K562 (cell line): ENCODE measurements at regions not wholly inside any gene's neighbourhood (a gene's known extent, or its start where the extent isn't known, plus 50 kb on each side); places are given as distances from the start of the nearest gene placed in this dataset.

Experiments
- ATAC-seq: fragments of 200-7000 bp; cut with Tn5 transposase; 3 replicates; pipeline ENCODE4 v1.9.1; 2020; ENCODE audit warnings: moderate library complexity
- BruUV-seq: library from RNA; stranded (reverse); fragments of 400-500 nt; replicated peaks from 2 replicates; lab custom pipeline; 2021; lab: Mats Ljungman, UMichigan
- CTCF ChIA-PET: fragments of 300-600 bp; formaldehyde crosslinking; extraction: SDS; loops from one replicate; lab custom pipeline; 2021; ENCODE audit warnings: low intra/inter-chr PET ratio; lab: Yijun Ruan, JAX
- POLR2A ChIA-PET: fragments of 300-600, 350-650 bp; sonication (Branson Sonifier 250); formaldehyde crosslinking; extraction: SDS; loops from one replicate; lab custom pipeline; 2021; ENCODE audit warnings: antibody characterized with exemption, inconsistent platforms; lab: Yijun Ruan, JAX
- DNase-seq, 4 experiments: peaks; one replicate each; pipeline versions ENCODE4 v3.0.0 to v3.0.0-alpha.2; 2011 to 2018; ENCODE audit warnings: low spot score in 3 of 4, mixed read lengths in 3 of 4; ENCODE audit errors: extremely low read depth in 1 of 4
- FAIRE-seq: peaks from 2 replicates; lab custom pipeline; 2011; peaks lifted over from hg19 to GRCh38; lab: Jason Lieb, UNC
- H2AFZ ChIP-seq: 2 replicates; pipeline ENCODE4 v1.6.0; 2011; ENCODE audit warnings: low read depth, low read length, control low read depth, inconsistent platforms
- H3K27ac ChIP-seq: fragments of 200-600 bp; 3 replicates; pipeline ENCODE4 v1.8.0; 2011; ENCODE audit warnings: low read depth, mild to moderate bottlenecking, control low read depth, inconsistent platforms, low read length, moderate library complexity, mixed read lengths; ENCODE audit errors: extremely low read depth
- H3K27me3 ChIP-seq, 2 experiments: fragments of 300-600 bp in 1 of 2; 2 replicates in 1 of 2; 3 replicates in 1 of 2; pipeline versions ENCODE4 v1.6.0 to v1.8.0; 2011; ENCODE audit warnings: inconsistent platforms in 2 of 2, low read length in 2 of 2, mild to moderate bottlenecking in 1 of 2, mixed read lengths in 1 of 2, moderate library complexity in 1 of 2; ENCODE audit not compliant: control insufficient read depth in 2 of 2, insufficient read depth in 2 of 2
- H3K36me3 ChIP-seq: fragments of 300-600 bp; 3 replicates; pipeline ENCODE4 v1.8.0; 2011; ENCODE audit warnings: mild to moderate bottlenecking, low read length, inconsistent platforms; ENCODE audit not compliant: control insufficient read depth, insufficient read depth
- H3K4me1 ChIP-seq, 2 experiments: fragments of 200-600 bp in 1 of 2; replicated peaks in 1 of 2; 2 replicates in 1 of 2; 3 replicates in 1 of 2; pipeline versions ENCODE4 v1.5.1 to v1.8.0; 2011; ENCODE audit warnings: inconsistent platforms in 2 of 2, low read length in 2 of 2, mild to moderate bottlenecking in 1 of 2, mixed read lengths in 1 of 2, moderate library complexity in 1 of 2; ENCODE audit not compliant: control insufficient read depth in 2 of 2, insufficient read depth in 2 of 2
- H3K4me2 ChIP-seq: 2 replicates; pipeline ENCODE4 v1.6.1; 2011; ENCODE audit warnings: low read length, control low read depth, inconsistent platforms, mixed read lengths; ENCODE audit not compliant: insufficient read depth
- H3K4me3 ChIP-seq: fragments of 200-600 bp; sonication (generic), shearing (Covaris generic); 2 replicates; pipeline ENCODE4 v1.5.1; 2016; ENCODE audit warnings: control low read depth, inconsistent platforms
- H3K79me2 ChIP-seq: fragments of 200-600 bp; 3 replicates; pipeline ENCODE4 v1.8.0; 2011; ENCODE audit warnings: low read length, inconsistent platforms; ENCODE audit not compliant: control insufficient read depth, insufficient read depth
- H3K9ac ChIP-seq, 2 experiments: 2 replicates each; pipeline versions ENCODE4 v1.6.0 to v1.6.1; 2011; ENCODE audit warnings: low read depth in 2 of 2, low read length in 2 of 2, control low read depth in 1 of 2, inconsistent platforms in 1 of 2, mild to moderate bottlenecking in 1 of 2, mixed read lengths in 1 of 2; ENCODE audit not compliant: insufficient read depth in 1 of 2
- H3K9me1 ChIP-seq: one replicate; pipeline ENCODE4 v1.6.0; 2011; ENCODE audit warnings: inconsistent platforms, mild to moderate bottlenecking, low read length, moderate library complexity; ENCODE audit not compliant: control insufficient read depth, insufficient read depth
- H3K9me3 ChIP-seq: replicated peaks from 2 replicates; pipeline ENCODE4 v1.5.1; 2011; ENCODE audit warnings: low read depth, low read length, inconsistent platforms; ENCODE audit not compliant: control insufficient read depth, insufficient read depth
- H4K20me1 ChIP-seq: replicated peaks from 2 replicates; pipeline ENCODE4 v1.6.1; 2011; ENCODE audit warnings: low read length, inconsistent platforms, mixed read lengths; ENCODE audit not compliant: control insufficient read depth, insufficient read depth
- GATAD2A ChIP-seq: fragments of 450-650 bp; IDR thresholded peaks from 2 replicates; pipeline ENCODE4 v1.6.1; 2017
- JUNB ChIP-seq: fragments of 450-650 bp; formaldehyde crosslinking; conservative IDR thresholded peaks from 2 replicates; pipeline ENCODE4 v1.4.0; 2020; ENCODE audit warnings: mild to moderate bottlenecking
- MNT ChIP-seq, 2 experiments: fragments of 450-650 bp; conservative IDR thresholded peaks; 2 replicates each; pipeline ENCODE4 v1.6.1; 2017; ENCODE audit warnings: mild to moderate bottlenecking in 2 of 2, moderate library complexity in 2 of 2
- NFXL1 ChIP-seq: fragments of 450-650 bp; formaldehyde crosslinking; IDR thresholded peaks from 2 replicates; pipeline ENCODE4 v1.4.0; 2021; ENCODE audit warnings: mild to moderate bottlenecking
- NR4A1 ChIP-seq, 2 experiments: fragments of 250-450 bp in 1 of 2; fragments of 450-650 bp in 1 of 2; sonication (Bioruptor Pico) in 1 of 2; IDR thresholded peaks; 2 replicates each; pipeline versions ENCODE4 v1.4.0 to v1.6.1; 2016 to 2020; ENCODE audit warnings: mild to moderate bottlenecking in 2 of 2, missing compliant biosample characterization in 1 of 2, missing genetic modification characterization in 1 of 2, moderate library complexity in 1 of 2
- PCBP2 ChIP-seq: fragments of 200-400 bp; formaldehyde crosslinking; IDR thresholded peaks from 2 replicates; pipeline ENCODE4 v1.6.1; 2018; ENCODE audit warnings: low read length, low read depth, mild to moderate bottlenecking, moderate library complexity; ENCODE audit not compliant: poor library complexity, severe bottlenecking
- SMC3 ChIP-seq: conservative IDR thresholded peaks from 2 replicates; pipeline ENCODE4 v1.6.1; 2011; ENCODE audit warnings: low read depth, low read length, improper control_type of control experiment; ENCODE audit not compliant: insufficient read depth
- STAG1 ChIP-seq: sonication (generic); formaldehyde crosslinking; IDR thresholded peaks from 2 replicates; pipeline ENCODE4 v1.5.0; 2020; ENCODE audit warnings: missing genetic modification reagents, borderline replicate concordance
- WGBS: fragments of 100-300 bp; shearing (Covaris generic); methylation state at CpG from one replicate; pipeline ENCODE4 v1.1.6; 2016; ENCODE audit warnings: low coverage, mixed read lengths; ENCODE audit not compliant: insufficient coverage; ENCODE audit errors: missing lambda C conversion rate; 5-methylcytosine and 5-hydroxymethylcytosine counted together
- in situ Hi-C: fragments of 300-500 bp; cut with MboI; formaldehyde crosslinking; loops from 4 replicates; pipeline ENCODE4 v1.15.0; 2018; ENCODE audit warnings: inconsistent platforms, mixed read lengths
- intact Hi-C: fragments of 100-400 bp; cut with micrococcal nuclease; formaldehyde crosslinking; loops from 2 replicates; pipeline ENCODE4 v1.14.2; 2022
- TF ChIP-seq, protein P1 (sequence below): sonication (generic); formaldehyde crosslinking; IDR thresholded peaks from 2 replicates; pipeline ENCODE4 v1.5.0; 2020; ENCODE audit warnings: missing genetic modification reagents

GRCh38 chr2:4151521-4151920 is 448.1 kb downstream of the DCDC2C start (continued):
- TF ChIP-seq, protein P1, sequence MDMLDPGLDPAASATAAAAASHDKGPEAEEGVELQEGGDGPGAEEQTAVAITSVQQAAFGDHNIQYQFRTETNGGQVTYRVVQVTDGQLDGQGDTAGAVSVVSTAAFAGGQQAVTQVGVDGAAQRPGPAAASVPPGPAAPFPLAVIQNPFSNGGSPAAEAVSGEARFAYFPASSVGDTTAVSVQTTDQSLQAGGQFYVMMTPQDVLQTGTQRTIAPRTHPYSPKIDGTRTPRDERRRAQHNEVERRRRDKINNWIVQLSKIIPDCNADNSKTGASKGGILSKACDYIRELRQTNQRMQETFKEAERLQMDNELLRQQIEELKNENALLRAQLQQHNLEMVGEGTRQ (CRISPR knock-in tag) = no peak
- TF ChIP-seq MNT (conservative IDR thresholded peaks at IDR 0.05) = no peak
- TF ChIP-seq STAG1 (CRISPR knock-in tag) = no peak

DNA sequence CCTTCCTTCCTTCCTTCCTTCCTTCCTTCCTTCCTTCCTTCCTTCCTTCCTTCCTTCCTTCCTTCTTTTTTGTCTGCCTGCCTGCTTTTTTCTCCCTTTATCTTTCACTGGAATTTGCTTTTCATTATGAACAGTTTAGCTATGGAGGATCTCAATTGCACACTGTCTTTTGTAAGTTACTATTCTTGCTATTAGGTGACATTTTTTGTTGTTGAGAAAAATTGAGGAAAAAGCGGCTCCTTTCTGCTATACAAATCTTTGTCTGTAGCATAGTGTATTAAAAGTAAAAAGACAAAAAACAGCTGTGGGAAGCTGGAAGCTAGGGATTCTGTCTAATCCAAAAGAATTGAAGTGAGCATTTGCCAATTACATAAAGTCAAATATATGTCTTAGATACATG is 448.7 kb downstream of the DCDC2C start:
- Histone ChIP-seq H3K9ac (no peak overlapping the region), H3K36me3 (no peaks in the 10 kb centered on the region), H3K79me2 (no peaks in the 10 kb centered on the region), H3K9me1 (no peaks in the 10 kb centered on the region), H3K9me3 (no peaks in the 10 kb centered on the region; the same call in 1 of the 2 replicates), H4K20me1 (no peaks in the 10 kb centered on the region), H2AFZ (no peak overlapping the region), H3K27me3 (no peaks in the 10 kb centered on the region), H3K4me2 (no peak overlapping the region), H3K27ac (no peak overlapping the region), H3K4me3 (no peak overlapping the region), H3K4me1 (no peaks in the 10 kb centered on the region)
- FAIRE-seq (no peak), DNase-seq (no peak), ATAC-seq (no peak)
- ChIA-PET POLR2A (no interaction called here), CTCF (no interaction called here)
- no TSS peak for BruUV-seq
- intact Hi-C loops = no loop called here
- in situ Hi-C loops = no loop called here
- WGBS = 0% methylated on average over 1 of the region's 1 CpG
- TF ChIP-seq JUNB (CRISPR knock-in tag) (no peak), PCBP2 (no peak), NR4A1 (CRISPR knock-in tag; IDR thresholded peaks at IDR 0.05) (no peak), NR4A1 (tag; IDR thresholded peaks at IDR 0.05) (no peak), NFXL1 (CRISPR knock-in tag) (no peak), GATAD2A (no peak), SMC3 (no peak)
